ENCODE measurements at regions not wholly inside any gene's neighbourhood (a gene's known extent, or its start where the extent isn't known, plus 50 kb on each side); places are given as distances from the start of the nearest gene placed in this dataset.

DNA sequence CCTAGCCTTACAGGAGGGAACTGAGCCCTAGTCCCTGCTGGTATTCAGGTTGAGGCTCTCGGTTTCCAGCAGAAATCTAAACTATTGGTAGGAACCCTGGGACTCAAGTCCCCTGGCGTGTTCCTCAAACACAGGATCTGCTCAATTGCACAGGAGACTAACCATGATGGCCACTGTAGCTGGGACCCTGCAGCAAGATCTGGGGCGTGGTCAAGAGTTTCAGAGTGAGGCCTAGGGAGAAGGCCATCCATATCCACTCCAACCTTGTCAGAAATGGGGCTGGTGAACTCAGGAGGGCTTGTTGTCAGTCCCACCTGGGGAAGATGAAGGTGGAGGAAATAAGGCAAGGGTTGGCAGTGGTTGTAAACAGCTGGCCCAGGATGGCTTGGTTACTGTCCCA is 49.9 kb upstream of the PAX6 start:
- no peak for DNase-seq (ENCODE audit: low read depth, low spot score)
